H9 (cell line): ENCODE measurements at regions not wholly inside any gene's neighbourhood (a gene's known extent, or its start where the extent isn't known, plus 50 kb on each side); places are given as distances from the start of the nearest gene placed in this dataset.

ENCODE experiments used
- DNase-seq: peaks from one replicate; pipeline ENCODE4 v3.0.0-alpha.2; 2017
- H2AFZ ChIP-seq: one replicate; pipeline ENCODE4 v1.6.1; 2013; ENCODE audit warnings: mild to moderate bottlenecking, low read length, control low read depth, moderate library complexity
- H2AK5ac ChIP-seq: 2 replicates; pipeline ENCODE4 v1.6.1; 2013; ENCODE audit warnings: low read length, control low read depth, mixed read lengths; ENCODE audit not compliant: insufficient read length
- H2BK120ac ChIP-seq: one replicate; pipeline ENCODE4 v1.6.1; 2013; ENCODE audit warnings: low read depth, mild to moderate bottlenecking, low read length, control low read depth, inconsistent platforms; ENCODE audit not compliant: poor library complexity, severe bottlenecking
- H2BK12ac ChIP-seq: 2 replicates; pipeline ENCODE4 v1.6.1; 2013; ENCODE audit warnings: low read length, control low read depth, mixed read lengths, low read depth; ENCODE audit not compliant: insufficient read length
- H2BK15ac ChIP-seq: 2 replicates; pipeline ENCODE4 v1.6.1; 2013; ENCODE audit warnings: low read depth, low read length, control low read depth
- H2BK20ac ChIP-seq: one replicate; pipeline ENCODE4 v1.6.1; 2013; ENCODE audit warnings: low read depth, mild to moderate bottlenecking, low read length, control low read depth, inconsistent platforms; ENCODE audit not compliant: poor library complexity, severe bottlenecking
- H2BK5ac ChIP-seq: 2 replicates; pipeline ENCODE4 v1.6.1; 2013; ENCODE audit warnings: low read length, control low read depth, mixed read lengths; ENCODE audit not compliant: insufficient read length
- H3K14ac ChIP-seq: 2 replicates; pipeline ENCODE4 v1.6.1; 2013; ENCODE audit warnings: low read length, control low read depth; ENCODE audit not compliant: insufficient read depth
- H3K18ac ChIP-seq: 2 replicates; pipeline ENCODE4 v1.6.1; 2013; ENCODE audit warnings: low read depth, mild to moderate bottlenecking, mixed read lengths, low read length, control low read depth; ENCODE audit not compliant: insufficient read length
- H3K23ac ChIP-seq: 2 replicates; pipeline ENCODE4 v1.6.1; 2013; ENCODE audit warnings: low read length, control low read depth, mixed read lengths, low read depth; ENCODE audit not compliant: insufficient read length
- H3K23me2 ChIP-seq: 2 replicates; pipeline ENCODE4 v1.6.1; 2013; ENCODE audit warnings: low read depth, mild to moderate bottlenecking, mixed read lengths, low read length, control low read depth; ENCODE audit not compliant: insufficient read length, poor library complexity, severe bottlenecking
- H3K27ac ChIP-seq: 2 replicates; pipeline ENCODE4 v1.5.1; 2013; ENCODE audit warnings: low read length, control low read depth, mixed read lengths, low read depth; ENCODE audit not compliant: insufficient read length
- H3K27me3 ChIP-seq: 2 replicates; pipeline ENCODE4 v1.6.1; 2013; ENCODE audit warnings: low read length, control low read depth, inconsistent platforms; ENCODE audit not compliant: insufficient read depth
- H3K4ac ChIP-seq: 2 replicates; pipeline ENCODE4 v1.6.1; 2013; ENCODE audit warnings: low read depth, mild to moderate bottlenecking, control low read depth, inconsistent platforms, low read length, moderate library complexity
- H3K4me1 ChIP-seq: 2 replicates; pipeline ENCODE4 v1.6.1; 2013; ENCODE audit warnings: low read length, control low read depth, inconsistent platforms; ENCODE audit not compliant: insufficient read depth
- H3K4me2 ChIP-seq: 2 replicates; pipeline ENCODE4 v1.6.1; 2013; ENCODE audit warnings: low read length, control low read depth, mixed read lengths; ENCODE audit not compliant: insufficient read length, insufficient read depth
- H3K56ac ChIP-seq: 2 replicates; pipeline ENCODE4 v1.6.1; 2013; ENCODE audit warnings: low read depth, mild to moderate bottlenecking, mixed read lengths, low read length, control low read depth; ENCODE audit not compliant: insufficient read length
- H3K79me1 ChIP-seq: 2 replicates; pipeline ENCODE4 v1.6.1; 2013; ENCODE audit warnings: low read depth, mild to moderate bottlenecking, moderate library complexity, low read length, control low read depth, inconsistent platforms; ENCODE audit not compliant: insufficient read depth, poor library complexity, severe bottlenecking
- H3K79me2 ChIP-seq: 2 replicates; pipeline ENCODE4 v1.6.1; 2013; ENCODE audit warnings: low read length, control low read depth, inconsistent platforms; ENCODE audit not compliant: insufficient read depth
- H3K9ac ChIP-seq: 2 replicates; pipeline ENCODE4 v1.6.1; 2013; ENCODE audit warnings: low read length, control low read depth, mixed read lengths; ENCODE audit not compliant: insufficient read length; ENCODE audit errors: extremely low read depth
- H3K9me3 ChIP-seq: one replicate; pipeline ENCODE4 v1.6.1; 2013; ENCODE audit warnings: low read depth, low read length, inconsistent platforms; ENCODE audit not compliant: control insufficient read depth
- H3T11ph ChIP-seq: one replicate; pipeline ENCODE4 v1.6.1; 2013; ENCODE audit warnings: mild to moderate bottlenecking, low read length, control low read depth, inconsistent platforms
- H4K20me1 ChIP-seq: one replicate; pipeline ENCODE4 v1.6.1; 2013; ENCODE audit not compliant: control insufficient read depth, insufficient read length, insufficient read depth
- H4K5ac ChIP-seq: 2 replicates; pipeline ENCODE4 v1.6.1; 2013; ENCODE audit warnings: low read depth, mild to moderate bottlenecking, mixed read lengths, low read length, control low read depth; ENCODE audit not compliant: insufficient read length
- H4K8ac ChIP-seq: replicated peaks from 2 replicates; pipeline ENCODE4 v1.6.1; 2013; ENCODE audit warnings: low read length, control low read depth, mixed read lengths, low read depth; ENCODE audit not compliant: insufficient read length
- H4K91ac ChIP-seq: 2 replicates; pipeline ENCODE4 v1.6.1; 2013; ENCODE audit warnings: low read depth, mild to moderate bottlenecking, moderate library complexity, mixed read lengths, low read length, control low read depth; ENCODE audit not compliant: insufficient read length
- H3K27ac Mint-ChIP-seq, 3 experiments: 2 replicates in 2 of 3; 3 replicates in 1 of 3; pipeline ENCODE4 v1.8.0; 2020 to 2021; ENCODE audit warnings: mixed read lengths in 3 of 3, mild to moderate bottlenecking in 1 of 3, moderate library complexity in 1 of 3
- H3K27me3 Mint-ChIP-seq: 2 replicates; pipeline ENCODE4 v1.8.0; 2021; ENCODE audit warnings: low read depth, mild to moderate bottlenecking, moderate library complexity, mixed read lengths
- H3K36me3 Mint-ChIP-seq, 3 experiments: 2 replicates in 2 of 3; 3 replicates in 1 of 3; pipeline ENCODE4 v1.8.0; 2020 to 2021; ENCODE audit warnings: low read depth in 3 of 3, mixed read lengths in 3 of 3; ENCODE audit not compliant: insufficient read depth in 1 of 3
- H3K4me1 Mint-ChIP-seq, 2 experiments: 2 replicates each; pipeline ENCODE4 v1.8.0; 2020; ENCODE audit warnings: mixed read lengths in 2 of 2
- H3K4me3 Mint-ChIP-seq, 2 experiments: 2 replicates in 1 of 2; 3 replicates in 1 of 2; pipeline ENCODE4 v1.8.0; 2020 to 2021; ENCODE audit warnings: mild to moderate bottlenecking in 2 of 2, mixed read lengths in 2 of 2, moderate library complexity in 1 of 2
- H3K9me3 Mint-ChIP-seq, 2 experiments: 2 replicates in 1 of 2; 3 replicates in 1 of 2; pipeline ENCODE4 v1.8.0; 2020; ENCODE audit warnings: mild to moderate bottlenecking in 2 of 2, mixed read lengths in 2 of 2, moderate library complexity in 1 of 2
- WGBS: extraction: QIAGEN DNeasy Blood & Tissue Kit; methylation state at CpG from one replicate; pipeline ENCODE4 v1.1.7; 2013; ENCODE audit warnings: missing lambda C conversion rate, low lambda C conversion rate, mixed read lengths; ENCODE audit not compliant: insufficient read length; ENCODE audit errors: extremely low coverage; 5-methylcytosine and 5-hydroxymethylcytosine counted together
- TF ChIP-seq, protein P1 (sequence below): fragments of 200-600 bp; sonication (generic); conservative IDR thresholded peaks from 3 replicates; pipeline ENCODE4 v1.8.0; 2021; ENCODE audit warnings: antibody characterized with exemption, mild to moderate bottlenecking

DNA sequence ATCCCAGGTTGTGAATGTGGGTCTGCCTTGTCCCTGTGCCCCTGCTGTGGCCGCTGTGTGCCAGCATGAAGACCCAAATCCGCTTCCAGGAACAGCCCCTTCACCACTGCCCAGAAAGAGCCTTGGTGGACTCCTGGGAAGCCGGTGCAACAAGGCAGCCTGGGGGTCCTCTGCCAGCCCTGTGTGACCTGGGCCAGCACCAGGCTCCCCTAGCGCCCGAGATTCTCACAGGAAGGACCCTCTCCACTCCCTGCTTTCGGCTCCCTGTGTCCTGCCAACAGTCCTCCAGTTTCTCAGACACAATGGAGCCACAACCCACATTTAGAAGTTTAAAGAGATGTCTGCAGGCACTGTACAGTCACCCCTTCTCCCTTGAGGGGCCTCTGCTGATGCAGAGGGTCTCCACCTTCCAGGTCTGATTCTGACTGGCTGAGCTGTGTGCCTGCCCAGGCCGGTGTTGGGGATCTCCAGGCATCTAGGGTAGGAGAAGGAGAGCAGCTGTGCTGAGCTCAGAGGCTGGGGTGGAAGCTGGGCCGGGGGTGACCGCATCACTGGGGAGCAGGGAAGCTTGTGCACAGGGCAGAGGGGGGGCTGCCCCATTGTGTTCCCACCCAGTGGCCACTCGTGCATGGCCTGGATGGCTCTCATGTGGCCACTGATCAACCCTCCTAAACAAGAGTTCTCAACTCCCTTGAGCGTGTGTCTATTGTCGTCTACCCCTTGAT is 174.0 kb downstream of the IRX2 start:
- no peaks in the 10 kb centered on the region for H3K9me3 ChIP-seq
- H3K4me1 Mint-ChIP-seq = peaks cover 14 to 16% of the 10 kb centered on the region in 2 experiments
- H3K9ac ChIP-seq = no peak overlapping the region
- H3K36me3 Mint-ChIP-seq = no peaks in the 10 kb centered on the region
- no peak overlapping the region for H3T11ph ChIP-seq
- H3K4ac ChIP-seq = no peak overlapping the region
- TF ChIP-seq, protein P1, sequence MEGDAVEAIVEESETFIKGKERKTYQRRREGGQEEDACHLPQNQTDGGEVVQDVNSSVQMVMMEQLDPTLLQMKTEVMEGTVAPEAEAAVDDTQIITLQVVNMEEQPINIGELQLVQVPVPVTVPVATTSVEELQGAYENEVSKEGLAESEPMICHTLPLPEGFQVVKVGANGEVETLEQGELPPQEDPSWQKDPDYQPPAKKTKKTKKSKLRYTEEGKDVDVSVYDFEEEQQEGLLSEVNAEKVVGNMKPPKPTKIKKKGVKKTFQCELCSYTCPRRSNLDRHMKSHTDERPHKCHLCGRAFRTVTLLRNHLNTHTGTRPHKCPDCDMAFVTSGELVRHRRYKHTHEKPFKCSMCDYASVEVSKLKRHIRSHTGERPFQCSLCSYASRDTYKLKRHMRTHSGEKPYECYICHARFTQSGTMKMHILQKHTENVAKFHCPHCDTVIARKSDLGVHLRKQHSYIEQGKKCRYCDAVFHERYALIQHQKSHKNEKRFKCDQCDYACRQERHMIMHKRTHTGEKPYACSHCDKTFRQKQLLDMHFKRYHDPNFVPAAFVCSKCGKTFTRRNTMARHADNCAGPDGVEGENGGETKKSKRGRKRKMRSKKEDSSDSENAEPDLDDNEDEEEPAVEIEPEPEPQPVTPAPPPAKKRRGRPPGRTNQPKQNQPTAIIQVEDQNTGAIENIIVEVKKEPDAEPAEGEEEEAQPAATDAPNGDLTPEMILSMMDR = no peak
- no peak for DNase-seq
- no peaks in the 10 kb centered on the region for H3K79me2 ChIP-seq
- no peak overlapping the region for H2AK5ac ChIP-seq
- H3K4me1 ChIP-seq = no peaks in the 10 kb centered on the region
- H2BK12ac ChIP-seq = no peak overlapping the region
- no peak overlapping the region for H2BK5ac ChIP-seq
- H2AFZ ChIP-seq = no peak overlapping the region
- H3K23me2 ChIP-seq = no peaks in the 10 kb centered on the region
- H3K4me2 ChIP-seq = no peak overlapping the region
- no peak overlapping the region for H3K27ac Mint-ChIP-seq
- H4K5ac ChIP-seq = no peak overlapping the region
- H3K27ac ChIP-seq = no peak overlapping the region
- WGBS = no CpG with 5 or more reads among the region's 12 CpGs
- H3K4me3 Mint-ChIP-seq = no peak overlapping the region
- H3K56ac ChIP-seq = no peak overlapping the region
- no peak overlapping the region for H3K18ac ChIP-seq
- no peaks in the 10 kb centered on the region for H3K79me1 ChIP-seq
- H3K9me3 Mint-ChIP-seq = no peaks in the 10 kb centered on the region; a peak in 1 of 5 replicates
- H3K14ac ChIP-seq = no peak overlapping the region
- no peak overlapping the region for H3K23ac ChIP-seq
- H3K27me3 Mint-ChIP-seq = peaks cover 1% of the 10 kb centered on the region; the same call in 1 of the 2 replicates
- no peak overlapping the region for H4K8ac ChIP-seq
- no peak overlapping the region for H2BK15ac ChIP-seq
- H2BK120ac ChIP-seq = no peak overlapping the region
- H2BK20ac ChIP-seq = no peak overlapping the region
- no peak overlapping the region for H4K91ac ChIP-seq
- H4K20me1 ChIP-seq = no peaks in the 10 kb centered on the region
- H3K27me3 ChIP-seq = no peaks in the 10 kb centered on the region
